ENCODE measurements at regions not wholly inside any gene's neighbourhood (a gene's known extent, or its start where the extent isn't known, plus 50 kb on each side); places are given as distances from the start of the nearest gene placed in this dataset.

GRCh38 chr10:88092973-88093372 is 229.5 kb downstream of the PTEN start:
- H3K4me3 ChIP-seq (ENCODE audit: low read depth, low read length) = no peak overlapping the region
- DNase-seq (ENCODE audit: low read depth) = no peak
- TF ChIP-seq, protein P1, sequence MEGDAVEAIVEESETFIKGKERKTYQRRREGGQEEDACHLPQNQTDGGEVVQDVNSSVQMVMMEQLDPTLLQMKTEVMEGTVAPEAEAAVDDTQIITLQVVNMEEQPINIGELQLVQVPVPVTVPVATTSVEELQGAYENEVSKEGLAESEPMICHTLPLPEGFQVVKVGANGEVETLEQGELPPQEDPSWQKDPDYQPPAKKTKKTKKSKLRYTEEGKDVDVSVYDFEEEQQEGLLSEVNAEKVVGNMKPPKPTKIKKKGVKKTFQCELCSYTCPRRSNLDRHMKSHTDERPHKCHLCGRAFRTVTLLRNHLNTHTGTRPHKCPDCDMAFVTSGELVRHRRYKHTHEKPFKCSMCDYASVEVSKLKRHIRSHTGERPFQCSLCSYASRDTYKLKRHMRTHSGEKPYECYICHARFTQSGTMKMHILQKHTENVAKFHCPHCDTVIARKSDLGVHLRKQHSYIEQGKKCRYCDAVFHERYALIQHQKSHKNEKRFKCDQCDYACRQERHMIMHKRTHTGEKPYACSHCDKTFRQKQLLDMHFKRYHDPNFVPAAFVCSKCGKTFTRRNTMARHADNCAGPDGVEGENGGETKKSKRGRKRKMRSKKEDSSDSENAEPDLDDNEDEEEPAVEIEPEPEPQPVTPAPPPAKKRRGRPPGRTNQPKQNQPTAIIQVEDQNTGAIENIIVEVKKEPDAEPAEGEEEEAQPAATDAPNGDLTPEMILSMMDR (IDR thresholded peaks at IDR 0.05; ENCODE audit: control insufficient read depth, extremely low read depth, insufficient read depth) = no peak

DNA sequence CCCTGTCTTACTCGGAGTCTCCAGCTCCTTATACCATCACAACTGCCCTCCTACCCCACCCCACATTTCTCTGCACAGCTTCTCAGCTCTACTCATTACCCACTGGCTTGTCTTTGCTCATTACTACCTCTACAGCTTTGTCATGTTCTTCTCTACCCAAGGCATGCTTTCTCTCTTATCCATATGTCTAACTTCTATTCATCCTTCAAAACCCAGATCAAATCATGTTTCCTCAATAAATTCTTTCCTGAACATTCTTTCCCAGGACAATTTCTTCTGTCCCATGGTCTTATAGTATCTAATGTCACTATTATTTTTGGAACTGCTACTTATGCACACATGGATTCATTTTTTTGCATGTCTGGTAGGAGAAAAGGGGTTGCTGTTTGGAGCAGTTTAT is 231.4 kb downstream of the PTEN start:
- H3K4me3 ChIP-seq (ENCODE audit: low read depth, low read length) = no peak overlapping the region
- TF ChIP-seq, protein P1 (IDR thresholded peaks at IDR 0.05; ENCODE audit: control insufficient read depth, extremely low read depth, insufficient read depth) = no peak
- no peak for DNase-seq (ENCODE audit: low read depth)

DNA sequence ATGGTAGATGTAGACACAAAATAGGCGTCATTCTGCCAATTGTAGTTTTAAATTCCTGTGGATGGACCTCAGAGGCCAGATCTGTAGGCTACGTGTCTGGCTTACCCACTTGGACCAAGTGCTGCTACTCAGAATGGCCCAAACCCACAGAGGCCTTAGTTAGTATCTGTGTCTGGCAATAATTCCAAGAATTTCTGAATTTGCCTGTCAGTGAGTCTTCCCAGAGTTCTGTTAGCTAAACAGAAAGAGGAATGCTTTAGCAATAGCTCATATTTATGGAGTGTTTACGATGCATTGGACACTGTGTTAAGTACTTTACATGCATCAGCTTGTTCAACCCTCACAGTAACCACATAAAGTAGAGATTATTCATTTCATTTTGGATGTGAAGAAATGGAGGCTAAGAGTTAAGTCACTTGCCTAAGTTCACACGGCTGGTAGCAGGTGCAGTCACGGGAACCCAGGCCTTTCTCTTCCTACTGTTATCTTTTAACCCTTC is 231.8 kb downstream of the PTEN start:
- no peak overlapping the region for H3K4me3 ChIP-seq (ENCODE audit: low read depth, low read length)
- DNase-seq (ENCODE audit: low read depth) = no peak
- TF ChIP-seq, protein P1 (IDR thresholded peaks at IDR 0.05; ENCODE audit: control insufficient read depth, extremely low read depth, insufficient read depth) = no peak

DNA sequence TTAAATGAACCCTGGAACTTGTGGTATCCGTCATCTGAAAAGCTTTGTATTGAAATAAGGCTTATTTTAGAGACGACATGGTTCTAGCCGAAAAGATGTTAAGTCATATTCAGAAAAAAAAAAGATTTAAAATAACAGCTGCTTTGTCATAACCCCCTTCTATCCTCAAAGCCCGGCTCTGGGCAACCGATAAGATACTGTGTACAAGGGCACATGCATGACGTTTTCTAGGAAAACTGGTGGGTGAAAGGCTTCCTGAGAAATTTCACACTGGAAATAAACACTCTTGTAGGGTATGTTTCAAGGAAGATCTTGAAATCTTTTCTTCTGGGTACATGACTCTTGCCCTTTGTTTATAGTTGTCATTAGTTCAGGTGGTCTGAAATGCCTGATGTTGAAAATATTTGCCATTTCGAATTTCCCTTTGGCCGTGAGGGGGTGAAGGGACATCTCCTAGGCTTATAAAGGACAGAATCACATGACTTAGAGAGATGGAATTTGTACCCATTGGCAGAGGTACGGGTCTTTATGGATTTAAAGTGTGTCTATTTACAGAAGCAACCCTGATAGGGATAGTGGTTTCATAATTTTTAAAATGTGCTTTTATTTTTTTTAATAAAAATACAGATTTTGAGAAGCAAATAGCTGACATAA is 232.5 kb downstream of the PTEN start:
- no peak for DNase-seq (ENCODE audit: low read depth)
- H3K4me3 ChIP-seq (ENCODE audit: low read depth, low read length) = no peak overlapping the region
- TF ChIP-seq, protein P1 (IDR thresholded peaks at IDR 0.05; ENCODE audit: control insufficient read depth, extremely low read depth, insufficient read depth) = no peak

GRCh38 chr10:88097092-88097516 is 233.7 kb downstream of the PTEN start:
- TF ChIP-seq, protein P1 (IDR thresholded peaks at IDR 0.05; ENCODE audit: control insufficient read depth, extremely low read depth, insufficient read depth) = no peak
- no peak overlapping the region for H3K4me3 ChIP-seq (ENCODE audit: low read depth, low read length)
- DNase-seq (ENCODE audit: low read depth) = no peak

DNA sequence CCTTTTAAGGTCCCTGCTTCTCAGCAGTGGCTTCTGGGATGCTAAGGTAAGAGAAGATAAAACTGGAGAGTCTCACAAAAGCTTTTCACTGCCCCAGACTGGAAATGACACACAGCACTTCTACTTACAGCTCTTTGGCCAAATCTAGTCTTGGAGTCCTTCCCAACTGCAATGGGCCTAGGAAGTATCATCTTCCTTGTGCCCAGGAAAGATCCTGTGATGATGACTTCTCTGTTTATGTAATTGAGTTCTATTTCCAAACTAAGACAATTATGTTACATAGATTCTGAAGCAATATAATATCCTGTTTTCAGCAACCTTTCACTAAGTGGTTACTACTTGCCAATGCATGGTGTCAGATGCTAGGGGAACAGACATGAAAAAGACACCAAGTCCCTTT is 234.1 kb downstream of the PTEN start:
- no peak overlapping the region for H3K4me3 ChIP-seq (ENCODE audit: low read depth, low read length)
- TF ChIP-seq, protein P1 (IDR thresholded peaks at IDR 0.05; ENCODE audit: control insufficient read depth, extremely low read depth, insufficient read depth) = no peak
- no peak for DNase-seq (ENCODE audit: low read depth)

DNA sequence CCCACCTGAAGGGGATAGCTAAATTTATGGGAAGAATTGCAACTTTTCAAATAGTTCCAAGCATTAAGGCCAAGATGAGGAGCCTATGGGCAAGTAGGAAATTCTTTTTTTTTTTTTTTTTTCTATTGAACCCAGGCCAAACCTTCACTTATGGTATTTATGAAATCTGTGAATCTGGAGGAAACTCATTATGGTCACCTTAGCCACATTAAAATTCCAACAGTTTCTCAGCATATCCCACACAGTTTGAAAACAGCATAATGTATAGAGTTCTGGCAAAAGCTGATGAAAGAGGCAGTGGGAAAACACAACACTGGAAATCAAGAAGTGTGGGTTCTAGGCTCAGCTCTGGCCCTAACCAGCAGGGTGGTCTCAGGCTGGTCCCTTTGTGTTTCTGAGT is 236.9 kb downstream of the PTEN start:
- no peak for DNase-seq (ENCODE audit: low read depth)
- H3K4me3 ChIP-seq (ENCODE audit: low read depth, low read length) = no peak overlapping the region
- TF ChIP-seq, protein P1 (IDR thresholded peaks at IDR 0.05; ENCODE audit: control insufficient read depth, extremely low read depth, insufficient read depth) = no peak

All from LNCaP clone FGC (cell line).